Liver (tissue), 8 donors: ENCODE measurements at regions not wholly inside any gene's neighbourhood (a gene's known extent, or its start where the extent isn't known, plus 50 kb on each side); places are given as distances from the start of the nearest gene placed in this dataset.
"Not testable (repeated sequence)": the region's sequence is repeated elsewhere in the genome, so short reads cannot be mapped to it uniquely, and the experiment has no call there.

Source experiments
- DNase-seq: peaks from one replicate; pipeline ENCODE4 v3.0.0-alpha.2; 2017; ENCODE audit warnings: low spot score
- H3K27ac ChIP-seq, 2 donors: one replicate each; pipeline ENCODE4 v1.7.0; 2013; ENCODE audit warnings: inconsistent platforms in 2 of 2, low read length in 2 of 2, control low read depth in 1 of 2, low read depth in 1 of 2, mild to moderate bottlenecking in 1 of 2
- H3K27me3 ChIP-seq, 4 donors: one replicate each; pipeline versions ENCODE4 v1.6.1 to v1.7.0; 2013; ENCODE audit warnings: low read length in 3 of 4, inconsistent platforms in 1 of 4, mild to moderate bottlenecking in 1 of 4, moderate library complexity in 1 of 4; ENCODE audit not compliant: control insufficient read depth in 4 of 4, insufficient read depth in 4 of 4
- H3K36me3 ChIP-seq, 4 donors: one replicate each; pipeline versions ENCODE4 v1.6.1 to v1.7.0; 2013; ENCODE audit warnings: low read length in 3 of 4, mild to moderate bottlenecking in 3 of 4, low read depth in 1 of 4, moderate library complexity in 1 of 4; ENCODE audit not compliant: control insufficient read depth in 4 of 4, insufficient read depth in 3 of 4
- H3K4me1 ChIP-seq, 4 donors: one replicate each; pipeline versions ENCODE4 v1.6.1 to v1.7.0; 2013; ENCODE audit warnings: low read length in 3 of 4, mild to moderate bottlenecking in 3 of 4, moderate library complexity in 1 of 4; ENCODE audit not compliant: control insufficient read depth in 4 of 4, insufficient read depth in 4 of 4
- H3K4me3 ChIP-seq, 3 donors: one replicate each; pipeline versions ENCODE4 v1.6.1 to v1.7.0; 2013; ENCODE audit warnings: low read length in 3 of 3, control low read depth in 1 of 3, low read depth in 1 of 3, mild to moderate bottlenecking in 1 of 3
- H3K9ac ChIP-seq, 2 donors: one replicate each; pipeline ENCODE4 v1.7.0; 2013; ENCODE audit warnings: low read length in 2 of 2, mild to moderate bottlenecking in 2 of 2, moderate library complexity in 2 of 2, control low read depth in 1 of 2, low read depth in 1 of 2
- H3K9me3 ChIP-seq, 4 donors: one replicate each; pipeline versions ENCODE4 v1.6.1 to v1.7.0; 2013; ENCODE audit warnings: low read length in 3 of 4; ENCODE audit not compliant: control insufficient read depth in 4 of 4
- CTCF ChIP-seq: fragments of 150-350 bp; IDR thresholded peaks from 2 replicates; pipeline ENCODE4 v1.5.1; 2017; ENCODE audit warnings: improper control_type of control experiment, low read depth, low read length; ENCODE audit not compliant: missing input control
- EGR1 ChIP-seq, 2 donors: IDR thresholded peaks; 2 replicates each; pipeline ENCODE4 v1.6.1; 2016 to 2018; ENCODE audit warnings: antibody characterized with exemption in 2 of 2, low read depth in 2 of 2
- GABPA ChIP-seq, 2 donors: IDR thresholded peaks in 1 of 2; conservative IDR thresholded peaks in 1 of 2; 2 replicates each; pipeline ENCODE4 v1.6.1; 2016; ENCODE audit warnings: antibody characterized with exemption in 2 of 2, mild to moderate bottlenecking in 1 of 2, moderate library complexity in 1 of 2
- HNF4A ChIP-seq, 2 donors: conservative IDR thresholded peaks; 2 replicates each; pipeline ENCODE4 v1.6.1; 2016; ENCODE audit warnings: antibody characterized with exemption in 2 of 2, mild to moderate bottlenecking in 2 of 2
- HNF4G ChIP-seq: IDR thresholded peaks from 2 replicates; pipeline ENCODE4 v1.6.1; 2016; ENCODE audit warnings: antibody characterized with exemption
- JUND ChIP-seq, 2 donors: IDR thresholded peaks; 2 replicates each; pipeline ENCODE4 v1.6.1; 2016; ENCODE audit warnings: antibody characterized with exemption in 2 of 2
- MAX ChIP-seq: IDR thresholded peaks from 2 replicates; pipeline ENCODE4 v1.6.1; 2016; ENCODE audit warnings: antibody characterized with exemption
- NR2F2 ChIP-seq: IDR thresholded peaks from 2 replicates; pipeline ENCODE4 v1.6.1; 2016; ENCODE audit warnings: antibody characterized with exemption
- RAD21 ChIP-seq, 2 donors: IDR thresholded peaks; 2 replicates each; pipeline ENCODE4 v1.6.1; 2016; ENCODE audit warnings: antibody characterized with exemption in 2 of 2, mild to moderate bottlenecking in 2 of 2
- REST ChIP-seq: IDR thresholded peaks from 2 replicates; pipeline ENCODE4 v1.6.1; 2016; ENCODE audit warnings: antibody characterized with exemption, mild to moderate bottlenecking
- RXRA ChIP-seq, 2 donors: IDR thresholded peaks; 2 replicates each; pipeline ENCODE4 v1.6.1; 2017 to 2018; ENCODE audit warnings: antibody characterized with exemption in 2 of 2, mild to moderate bottlenecking in 1 of 2
- SP1 ChIP-seq: IDR thresholded peaks from 2 replicates; pipeline ENCODE4 v1.6.1; 2018; ENCODE audit warnings: antibody characterized with exemption, mild to moderate bottlenecking
- TAF1 ChIP-seq: conservative IDR thresholded peaks from 2 replicates; pipeline ENCODE4 v1.6.1; 2016; ENCODE audit warnings: antibody characterized with exemption, mild to moderate bottlenecking
- YY1 ChIP-seq: IDR thresholded peaks from 2 replicates; pipeline ENCODE4 v1.6.1; 2016; ENCODE audit warnings: antibody characterized with exemption, mild to moderate bottlenecking
- WGBS: extraction: QIAGEN DNeasy Blood & Tissue Kit; methylation state at CpG from one replicate; pipeline ENCODE4 v1.1.7; 2013; 5-methylcytosine and 5-hydroxymethylcytosine counted together
- TF ChIP-seq, protein P1 (sequence below): IDR thresholded peaks from 2 replicates; pipeline ENCODE4 v1.6.1; 2016; ENCODE audit warnings: antibody characterized with exemption
- donor health status: healthy.
- donor health status: healthy.
- donor health status: healthy.
- donor health status: healthy.
- donor health status: healthy.

- TF ChIP-seq SP1: no peak
- TF ChIP-seq, protein P1, sequence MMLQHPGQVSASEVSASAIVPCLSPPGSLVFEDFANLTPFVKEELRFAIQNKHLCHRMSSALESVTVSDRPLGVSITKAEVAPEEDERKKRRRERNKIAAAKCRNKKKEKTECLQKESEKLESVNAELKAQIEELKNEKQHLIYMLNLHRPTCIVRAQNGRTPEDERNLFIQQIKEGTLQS: no peak
- TF ChIP-seq RXRA (IDR thresholded peaks at IDR 0.05): no peak
- no peak for TF ChIP-seq REST
- no peak for TF ChIP-seq RAD21 (IDR thresholded peaks at IDR 0.05)
- TF ChIP-seq HNF4A (conservative IDR thresholded peaks at IDR 0.05): no peak
- no peak for TF ChIP-seq MAX
- TF ChIP-seq EGR1 (IDR thresholded peaks at IDR 0.05; ENCODE audit: low read depth in 2 of 2): no peak
- no peak for TF ChIP-seq NR2F2
- TF ChIP-seq JUND (IDR thresholded peaks at IDR 0.05): no peak
- TF ChIP-seq CTCF: no peak
- TF ChIP-seq HNF4G: no peak
- no peak for TF ChIP-seq GABPA (IDR thresholded peaks at IDR 0.05 in 1 of 2, conservative IDR thresholded peaks at IDR 0.05 in 1 of 2)
- TF ChIP-seq TAF1: no peak
- no peak for TF ChIP-seq YY1
- WGBS: 52% methylated on average over 26 of the region's 26 CpGs
- H3K4me1 ChIP-seq: no peaks in the 10 kb centered on the region
- H3K9me3 ChIP-seq: no peaks in the 10 kb centered on the region
- H3K27me3 ChIP-seq: no peaks in the 10 kb centered on the region
- no peak overlapping the region for H3K9ac ChIP-seq
- H3K36me3 ChIP-seq: no peaks in the 10 kb centered on the region
- DNase-seq: no peak
- H3K4me3 ChIP-seq: no peak overlapping the region
- H3K27ac ChIP-seq: no peak overlapping the region
Measured at GRCh38 chr17:22310717-22311686, 618.7 kb downstream of the KCNJ18 start.

GRCh38 chr17:22321001-22321400, 628.7 kb downstream of the KCNJ18 start:
- H3K9ac ChIP-seq, DNase-seq, H3K36me3 ChIP-seq, H3K4me1 ChIP-seq, H3K27ac ChIP-seq, H3K4me3 ChIP-seq, H3K9me3 ChIP-seq, H3K27me3 ChIP-seq: not testable (repeated sequence)
- WGBS: 67% methylated on average over 4 of the region's 4 CpGs

DNA sequence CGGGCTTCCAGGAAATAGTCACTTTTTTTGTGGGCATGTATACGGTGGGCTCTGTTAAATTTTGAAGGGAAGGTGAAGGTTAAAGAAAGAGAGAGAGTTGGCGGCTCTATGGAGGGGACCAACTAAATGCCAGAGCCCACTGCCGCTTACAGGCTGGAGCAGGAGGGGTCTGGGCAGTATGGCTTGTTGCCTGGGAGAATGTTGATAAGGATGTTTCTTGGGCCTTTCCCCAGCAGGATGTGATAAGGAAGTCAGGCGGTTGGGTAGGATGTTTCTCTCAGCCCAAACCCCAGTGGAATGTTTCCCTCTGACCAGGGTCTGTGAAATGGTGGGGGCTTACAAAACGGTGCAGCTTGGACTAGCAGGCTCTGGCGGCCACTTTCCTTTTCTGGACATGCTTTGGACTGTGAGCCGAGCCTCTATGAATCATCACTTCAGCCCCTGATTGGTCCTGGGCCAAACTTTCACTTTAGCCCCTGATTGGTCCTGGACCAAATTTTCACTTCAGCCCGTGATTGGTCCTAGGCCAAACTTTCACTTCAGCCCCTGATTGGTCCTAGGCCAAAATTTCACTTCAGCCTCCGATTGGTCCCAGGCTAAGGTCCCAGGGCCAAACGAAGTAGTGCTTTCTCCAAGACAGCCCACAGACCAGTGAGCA, 630.7 kb downstream of the KCNJ18 start:
- not testable (repeated sequence) for H3K4me3 ChIP-seq, H3K9me3 ChIP-seq
- whole genome bisulfite sequencing: 69% methylated on average over 11 of the region's 11 CpGs

More for the DNA sequence above, 630.7 kb downstream of the KCNJ18 start:
- not testable (repeated sequence) for DNase-seq, H3K27me3 ChIP-seq, H3K27ac ChIP-seq, H3K36me3 ChIP-seq, H3K4me1 ChIP-seq, H3K9ac ChIP-seq
